DND-41 (cell line): ENCODE measurements at regions not wholly inside any gene's neighbourhood (a gene's known extent, or its start where the extent isn't known, plus 50 kb on each side); places are given as distances from the start of the nearest gene placed in this dataset.

Experiments
- EZH2 ChIP-seq: IDR thresholded peaks from 3 replicates; pipeline ENCODE4 v1.6.1; 2012; ENCODE audit warnings: borderline replicate concordance, low read depth, mild to moderate bottlenecking, moderate library complexity, low read length, inconsistent platforms; ENCODE audit not compliant: severe bottlenecking
- TF ChIP-seq, protein P1 (sequence below): IDR thresholded peaks from 2 replicates; pipeline ENCODE4 v1.5.1; 2012; ENCODE audit warnings: borderline replicate concordance, low read length, moderate library complexity, mild to moderate bottlenecking; ENCODE audit not compliant: poor library complexity, severe bottlenecking; ENCODE audit errors: extremely low read depth

DNA sequence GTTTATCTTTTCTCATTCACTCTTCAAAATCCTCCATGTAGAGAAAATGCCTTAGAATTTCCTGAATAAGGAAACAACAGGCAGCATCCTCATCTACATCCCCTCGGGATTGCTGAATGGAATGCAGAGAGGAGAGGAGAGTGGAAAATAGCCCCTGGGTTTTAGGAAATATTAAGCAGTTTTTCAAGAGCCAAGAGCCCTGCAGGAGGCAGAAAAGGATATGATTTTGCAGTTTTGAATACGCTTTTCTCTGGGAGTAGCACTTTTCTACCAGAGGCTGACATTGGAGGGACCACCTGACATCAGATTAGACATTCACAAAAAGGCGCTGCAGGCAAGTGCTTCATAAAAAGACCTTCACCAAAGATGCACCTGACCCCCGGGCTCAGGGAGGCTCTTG is 362.2 kb upstream of the SFSWAP start:
- TF ChIP-seq, protein P1, sequence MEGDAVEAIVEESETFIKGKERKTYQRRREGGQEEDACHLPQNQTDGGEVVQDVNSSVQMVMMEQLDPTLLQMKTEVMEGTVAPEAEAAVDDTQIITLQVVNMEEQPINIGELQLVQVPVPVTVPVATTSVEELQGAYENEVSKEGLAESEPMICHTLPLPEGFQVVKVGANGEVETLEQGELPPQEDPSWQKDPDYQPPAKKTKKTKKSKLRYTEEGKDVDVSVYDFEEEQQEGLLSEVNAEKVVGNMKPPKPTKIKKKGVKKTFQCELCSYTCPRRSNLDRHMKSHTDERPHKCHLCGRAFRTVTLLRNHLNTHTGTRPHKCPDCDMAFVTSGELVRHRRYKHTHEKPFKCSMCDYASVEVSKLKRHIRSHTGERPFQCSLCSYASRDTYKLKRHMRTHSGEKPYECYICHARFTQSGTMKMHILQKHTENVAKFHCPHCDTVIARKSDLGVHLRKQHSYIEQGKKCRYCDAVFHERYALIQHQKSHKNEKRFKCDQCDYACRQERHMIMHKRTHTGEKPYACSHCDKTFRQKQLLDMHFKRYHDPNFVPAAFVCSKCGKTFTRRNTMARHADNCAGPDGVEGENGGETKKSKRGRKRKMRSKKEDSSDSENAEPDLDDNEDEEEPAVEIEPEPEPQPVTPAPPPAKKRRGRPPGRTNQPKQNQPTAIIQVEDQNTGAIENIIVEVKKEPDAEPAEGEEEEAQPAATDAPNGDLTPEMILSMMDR = no peak
- TF ChIP-seq EZH2 = no peak
